HEK293T (cell line): ENCODE measurements at regions not wholly inside any gene's neighbourhood (a gene's known extent, or its start where the extent isn't known, plus 50 kb on each side); places are given as distances from the start of the nearest gene placed in this dataset.

Source experiments
- CTCF ChIA-PET: fragments of 350-600 bp; formaldehyde crosslinking; extraction: SDS; loops from one replicate; lab custom pipeline; 2021; ENCODE audit warnings: antibody characterized with exemption, inconsistent platforms; lab: Yijun Ruan, JAX
- POLR2A ChIA-PET: fragments of 350-600 bp; formaldehyde crosslinking; extraction: SDS; loops from one replicate; lab custom pipeline; 2020; ENCODE audit warnings: antibody characterized with exemption, inconsistent platforms; lab: Yijun Ruan, JAX
- DNase-seq: peaks from one replicate; pipeline ENCODE4 v3.0.0; 2012; ENCODE audit warnings: mixed read lengths; ENCODE audit errors: extremely low spot score
- ARNT ChIP-seq: fragments of 450-650 bp; IDR thresholded peaks from 2 replicates; pipeline ENCODE4 v1.6.1; 2017; ENCODE audit warnings: mild to moderate bottlenecking
- BHLHE40 ChIP-seq: fragments of 450-650 bp; IDR thresholded peaks from 2 replicates; pipeline ENCODE4 v1.6.1; 2016; ENCODE audit warnings: mild to moderate bottlenecking, moderate library complexity, borderline replicate concordance
- CTBP1 ChIP-seq: fragments of 450-650 bp; IDR thresholded peaks from 2 replicates; pipeline ENCODE4 v1.6.1; 2016; ENCODE audit warnings: borderline replicate concordance
- ELF4 ChIP-seq: fragments of 450-650 bp; IDR thresholded peaks from 2 replicates; pipeline ENCODE4 v1.6.1; 2017; ENCODE audit warnings: antibody characterized with exemption
- FOXA1 ChIP-seq: fragments of 450-650 bp; IDR thresholded peaks from 2 replicates; pipeline ENCODE4 v1.6.1; 2016; ENCODE audit warnings: mild to moderate bottlenecking
- FOXK2 ChIP-seq: fragments of 450-650 bp; IDR thresholded peaks from 2 replicates; pipeline ENCODE4 v1.6.1; 2016; ENCODE audit warnings: mild to moderate bottlenecking
- FOXM1 ChIP-seq: fragments of 450-650 bp; IDR thresholded peaks from 2 replicates; pipeline ENCODE4 v1.6.1; 2017; ENCODE audit warnings: mild to moderate bottlenecking, borderline replicate concordance
- HDGF ChIP-seq: fragments of 450-650 bp; IDR thresholded peaks from 2 replicates; pipeline ENCODE4 v1.6.1; 2017; ENCODE audit warnings: antibody characterized with exemption, borderline replicate concordance
- L3MBTL2 ChIP-seq: fragments of 450-650 bp; conservative IDR thresholded peaks from 2 replicates; pipeline ENCODE4 v1.6.1; 2016; ENCODE audit warnings: mild to moderate bottlenecking
- LEF1 ChIP-seq: fragments of 450-650 bp; IDR thresholded peaks from 2 replicates; pipeline ENCODE4 v1.6.1; 2017; ENCODE audit warnings: mild to moderate bottlenecking, borderline replicate concordance
- NFRKB ChIP-seq: fragments of 450-650 bp; IDR thresholded peaks from 2 replicates; pipeline ENCODE4 v1.6.1; 2016; ENCODE audit warnings: mild to moderate bottlenecking, moderate library complexity
- SP1 ChIP-seq: fragments of 450-650 bp; IDR thresholded peaks from 2 replicates; pipeline ENCODE4 v1.6.1; 2017
- SUZ12 ChIP-seq: fragments of 450-650 bp; IDR thresholded peaks from 2 replicates; pipeline ENCODE4 v1.6.1; 2016; ENCODE audit warnings: mild to moderate bottlenecking
- TARDBP ChIP-seq: fragments of 450-650 bp; IDR thresholded peaks from 2 replicates; pipeline ENCODE4 v1.6.1; 2016
- ZNF384 ChIP-seq: fragments of 450-650 bp; IDR thresholded peaks from 2 replicates; pipeline ENCODE4 v1.6.1; 2016
- TF ChIP-seq, protein P1 (sequence below): fragments of 450-650 bp; IDR thresholded peaks from 2 replicates; pipeline ENCODE4 v1.6.1; 2016

DNA sequence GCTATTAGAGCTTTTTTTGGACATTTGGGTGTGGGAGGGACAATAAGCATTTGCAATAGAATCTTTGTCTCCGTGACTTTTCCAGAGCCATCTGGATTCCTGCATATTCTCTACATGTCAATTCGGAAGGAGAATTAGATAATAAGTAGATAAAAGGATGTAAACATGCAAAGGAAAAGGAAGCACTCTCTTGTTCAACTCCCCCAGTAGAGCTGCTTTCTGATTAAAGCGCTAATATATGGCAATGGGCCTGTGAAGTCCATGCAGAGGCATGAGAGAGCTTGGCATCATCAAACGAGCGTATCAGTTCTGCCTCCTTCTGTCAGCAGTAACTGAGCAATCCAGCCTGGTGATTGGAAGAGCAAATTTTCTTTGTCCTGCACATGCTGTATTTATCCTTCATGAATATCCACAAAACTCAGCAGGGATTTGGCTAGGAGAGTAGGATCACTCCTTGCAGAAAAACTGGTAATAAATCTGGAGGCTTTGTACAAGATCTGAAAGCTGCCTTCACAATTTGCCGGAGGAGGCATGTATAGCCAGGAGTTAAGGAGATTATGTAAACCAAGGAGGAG is 1752.9 kb downstream of the MAT2B start:
- CTCF ChIA-PET, result no interaction called here
- DNase-seq, result no peak
- POLR2A ChIA-PET, result no interaction called here
- TF ChIP-seq FOXK2 (no peak), NFRKB (no peak), BHLHE40 (no peak), ARNT (no peak)

DNA sequence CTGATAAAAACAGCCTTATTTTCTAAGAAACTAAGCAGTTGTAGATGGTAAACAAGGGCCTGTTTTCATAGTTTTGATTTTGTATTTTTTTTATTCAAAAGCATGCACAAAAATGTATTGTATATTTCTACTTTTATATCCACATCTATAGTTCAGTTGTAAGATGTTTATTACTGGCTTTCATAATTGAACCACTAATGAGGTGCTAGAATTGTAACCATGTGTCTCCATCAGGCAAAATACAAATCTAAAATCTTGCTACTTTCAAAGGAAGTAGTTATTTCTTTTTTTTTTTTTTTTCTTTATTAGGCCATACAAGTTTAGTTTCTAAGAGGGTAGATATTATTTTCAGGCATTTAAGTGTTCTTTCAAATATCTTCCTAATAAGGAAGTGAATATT is 1755.0 kb downstream of the MAT2B start:
- DNase-seq, result no peak
- ChIA-PET POLR2A (no interaction called here), CTCF (no interaction called here)
- TF ChIP-seq BHLHE40, result no peak
- TF ChIP-seq LEF1, result no peak
- no peak for TF ChIP-seq FOXM1
- TF ChIP-seq L3MBTL2, result no peak
- TF ChIP-seq ZNF384, result no peak
- TF ChIP-seq, protein P1, sequence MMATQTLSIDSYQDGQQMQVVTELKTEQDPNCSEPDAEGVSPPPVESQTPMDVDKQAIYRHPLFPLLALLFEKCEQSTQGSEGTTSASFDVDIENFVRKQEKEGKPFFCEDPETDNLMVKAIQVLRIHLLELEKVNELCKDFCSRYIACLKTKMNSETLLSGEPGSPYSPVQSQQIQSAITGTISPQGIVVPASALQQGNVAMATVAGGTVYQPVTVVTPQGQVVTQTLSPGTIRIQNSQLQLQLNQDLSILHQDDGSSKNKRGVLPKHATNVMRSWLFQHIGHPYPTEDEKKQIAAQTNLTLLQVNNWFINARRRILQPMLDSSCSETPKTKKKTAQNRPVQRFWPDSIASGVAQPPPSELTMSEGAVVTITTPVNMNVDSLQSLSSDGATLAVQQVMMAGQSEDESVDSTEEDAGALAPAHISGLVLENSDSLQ, result no peak
- no peak for TF ChIP-seq SUZ12
- TF ChIP-seq CTBP1, result no peak
- no peak for TF ChIP-seq SP1
- TF ChIP-seq NFRKB, result no peak
- TF ChIP-seq HDGF, result no peak
- no peak for TF ChIP-seq ARNT
- no peak for TF ChIP-seq FOXK2
- TF ChIP-seq ELF4, result no peak
- TF ChIP-seq TARDBP, result no peak
- no peak for TF ChIP-seq FOXA1

DNA sequence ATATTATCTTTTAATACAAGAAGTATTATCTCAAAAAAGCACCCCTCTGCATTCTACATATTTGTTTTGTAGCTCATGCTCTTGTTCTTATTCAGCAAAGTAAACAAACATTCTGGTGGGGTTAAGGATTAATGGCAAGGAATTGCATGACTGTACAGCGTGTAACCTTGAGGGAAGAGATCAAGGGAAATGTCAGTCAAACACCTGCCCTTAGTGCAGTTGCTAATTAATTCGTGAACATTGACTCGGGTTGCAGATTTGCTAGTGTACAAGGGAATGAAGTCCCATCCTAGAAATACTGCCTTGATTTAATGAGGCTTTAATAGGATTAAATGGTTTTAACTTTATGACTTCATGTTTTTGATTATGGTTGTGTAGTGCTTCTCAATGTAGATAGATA is 1758.1 kb downstream of the MAT2B start:
- ChIA-PET CTCF (no interaction called here), POLR2A (no interaction called here)
- no peak for DNase-seq
- TF ChIP-seq ELF4 (no peak), L3MBTL2 (no peak), NFRKB (no peak), ZNF384 (no peak), CTBP1 (no peak), FOXA1 (no peak), TARDBP (no peak), LEF1 (no peak), HDGF (no peak), SP1 (no peak), BHLHE40 (no peak), SUZ12 (no peak)
- TF ChIP-seq, protein P1, result no peak

DNA sequence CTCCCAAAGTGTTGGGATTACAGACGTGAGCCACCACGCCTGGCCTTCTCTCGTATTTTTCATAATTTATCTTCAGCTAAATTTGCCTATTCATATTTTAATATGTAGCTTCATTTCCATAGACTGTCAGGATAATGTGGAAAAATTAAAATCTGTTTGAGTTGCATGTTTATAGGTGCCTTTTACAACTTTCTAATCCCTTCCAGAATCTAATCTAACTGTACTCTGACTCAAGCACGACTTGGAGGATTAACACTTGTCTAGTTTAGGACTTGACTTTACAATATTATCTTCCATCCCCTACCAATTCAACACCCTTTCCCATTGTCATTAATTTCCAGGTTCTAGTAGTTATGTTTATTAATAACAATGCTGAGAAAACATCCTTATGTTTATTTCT is 1761.5 kb downstream of the MAT2B start:
- CTCF ChIA-PET, result no interaction called here
- POLR2A ChIA-PET, result no interaction called here
- no peak for DNase-seq

DNA sequence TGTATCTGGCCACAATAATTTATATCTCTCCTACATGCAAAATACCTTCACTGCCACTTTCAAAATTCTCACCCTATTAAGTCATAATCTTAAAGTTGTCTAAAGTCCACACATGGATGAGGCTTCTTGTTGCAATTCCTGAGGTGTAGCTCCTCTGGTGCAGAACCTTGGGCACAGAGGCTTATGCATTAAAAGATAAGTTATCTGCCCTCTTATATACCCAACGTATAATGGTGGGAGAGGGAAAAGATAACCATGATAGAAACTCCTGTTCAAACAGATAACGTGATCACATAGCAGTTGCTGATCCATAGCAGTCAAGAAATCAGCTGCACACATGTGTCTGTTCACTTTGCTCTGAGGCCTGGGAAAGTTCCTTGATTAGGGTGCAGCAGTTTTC is 1767.0 kb downstream of the MAT2B start:
- no peak for DNase-seq
- CTCF ChIA-PET, result no interaction called here

More for the DNA sequence above, 1761.5 kb downstream of the MAT2B start:
- TF ChIP-seq ARNT (no peak), FOXM1 (no peak), FOXK2 (no peak), BHLHE40 (no peak), FOXA1 (no peak), LEF1 (no peak), HDGF (no peak), CTBP1 (no peak), ELF4 (no peak), NFRKB (no peak), SP1 (no peak), ZNF384 (no peak), L3MBTL2 (no peak), TARDBP (no peak), SUZ12 (no peak)
- TF ChIP-seq, protein P1, result no peak

More for the DNA sequence above, 1767.0 kb downstream of the MAT2B start:
- no peak for TF ChIP-seq SUZ12
- no peak for TF ChIP-seq FOXA1
- no peak for TF ChIP-seq ELF4
- no peak for TF ChIP-seq ZNF384
- TF ChIP-seq CTBP1, result no peak
- TF ChIP-seq BHLHE40, result no peak
- TF ChIP-seq FOXM1, result no peak
- TF ChIP-seq L3MBTL2, result no peak
- TF ChIP-seq TARDBP, result no peak
- no peak for TF ChIP-seq FOXK2
- no peak for TF ChIP-seq HDGF
- TF ChIP-seq, protein P1, result no peak
- no peak for TF ChIP-seq LEF1
- no peak for TF ChIP-seq ARNT
- TF ChIP-seq NFRKB, result no peak
- no peak for TF ChIP-seq SP1
- POLR2A ChIA-PET, result no interaction called here
